ENCODE measurements at regions not wholly inside any gene's neighbourhood (a gene's known extent, or its start where the extent isn't known, plus 50 kb on each side); places are given as distances from the start of the nearest gene placed in this dataset.
"Not testable (repeated sequence)": the region's sequence is repeated elsewhere in the genome, so short reads cannot be mapped to it uniquely, and the experiment has no call there.

GRCh38 chr6:150456466-150456865, 87.7 kb downstream of the IYD start:
- DNase-seq, result no peak

GRCh38 chr6:150456902-150457643, 88.3 kb downstream of the IYD start:
- DNase-seq, result no peak

GRCh38 chr6:150458579-150458978, 89.8 kb downstream of the IYD start:
- DNase-seq, result no peak

- DNase-seq, result no peak
Observed at GRCh38 chr6:150463852-150464251, 95.0 kb downstream of the IYD start.

GRCh38 chr6:150464966-150465365, 96.2 kb downstream of the IYD start:
- no peak for DNase-seq

GRCh38 chr6:150465610-150466009, 96.8 kb downstream of the IYD start:
- no peak for DNase-seq

- no peak for DNase-seq
Observed at GRCh38 chr6:150466196-150466595, 97.4 kb downstream of the IYD start.

GRCh38 chr6:150470131-150470530, 101.3 kb downstream of the IYD start:
- DNase-seq, result no peak

- DNase-seq, result no peak
Observed at GRCh38 chr6:150470960-150471665, 102.3 kb downstream of the IYD start.

GRCh38 chr6:150478656-150479545, 110.1 kb downstream of the IYD start:
- no peak for DNase-seq

- no peak for DNase-seq
Observed at GRCh38 chr6:150482883-150483409, 114.1 kb downstream of the IYD start.

- no peak for DNase-seq
Observed at GRCh38 chr6:150485161-150485958, 114.3 kb upstream of the PLEKHG1 start.

GRCh38 chr6:150486048-150486447, 113.6 kb upstream of the PLEKHG1 start:
- no peak for DNase-seq

GRCh38 chr6:150490586-150490985, 109.1 kb upstream of the PLEKHG1 start:
- no peak for DNase-seq

GRCh38 chr6:150491131-150491810, 108.4 kb upstream of the PLEKHG1 start:
- no peak for DNase-seq

- DNase-seq, result no peak
Observed at GRCh38 chr6:150491811-150492172, 107.9 kb upstream of the PLEKHG1 start.

GRCh38 chr6:150492507-150492906, 107.2 kb upstream of the PLEKHG1 start:
- no peak for DNase-seq

GRCh38 chr6:150492941-150493340, 106.7 kb upstream of the PLEKHG1 start:
- DNase-seq, result no peak

- not testable (repeated sequence) for DNase-seq
Observed at GRCh38 chr6:150493552-150493951, 106.1 kb upstream of the PLEKHG1 start.

GRCh38 chr6:150494241-150494640, 105.4 kb upstream of the PLEKHG1 start:
- no peak for DNase-seq
